HFFc6 (cell line): ENCODE measurements at regions not wholly inside any gene's neighbourhood (a gene's known extent, or its start where the extent isn't known, plus 50 kb on each side); places are given as distances from the start of the nearest gene placed in this dataset.

Experiments used
- DNase-seq: peaks from one replicate; pipeline ENCODE4 v3.0.0-alpha.2; 2018
- H3K27ac Mint-ChIP-seq: 2 replicates; pipeline ENCODE4 v1.8.0; 2020; ENCODE audit warnings: mild to moderate bottlenecking, mixed read lengths
- H3K27me3 Mint-ChIP-seq: 2 replicates; pipeline ENCODE4 v1.8.0; 2021; ENCODE audit warnings: mild to moderate bottlenecking, moderate library complexity, mixed read lengths; ENCODE audit not compliant: insufficient read depth
- H3K36me3 Mint-ChIP-seq: 2 replicates; pipeline ENCODE4 v1.8.0; 2021; ENCODE audit warnings: low read depth, mixed read lengths
- H3K4me1 Mint-ChIP-seq: 2 replicates; pipeline ENCODE4 v1.8.0; 2020; ENCODE audit warnings: low read depth, mixed read lengths
- H3K4me3 Mint-ChIP-seq: 2 replicates; pipeline ENCODE4 v1.8.0; 2020; ENCODE audit warnings: mild to moderate bottlenecking, moderate library complexity, mixed read lengths
- H3K9me3 Mint-ChIP-seq: 2 replicates; pipeline ENCODE4 v1.8.0; 2020; ENCODE audit warnings: mild to moderate bottlenecking, mixed read lengths
- CTCF ChIP-seq: fragments of 200-600 bp; sonication (generic); IDR thresholded peaks from 2 replicates; pipeline ENCODE4 v1.5.0; 2021; ENCODE audit warnings: antibody characterized with exemption, mild to moderate bottlenecking

GRCh38 chr2:104650405-104650996 lies 203.4 kb upstream of the POU3F3 start:
- no peak overlapping the region for H3K27ac Mint-ChIP-seq
- no peaks in the 10 kb centered on the region for H3K36me3 Mint-ChIP-seq
- DNase-seq, result no peak
- no peaks in the 10 kb centered on the region for H3K27me3 Mint-ChIP-seq
- peaks cover 35% of the 10 kb centered on the region for H3K9me3 Mint-ChIP-seq
- no peaks in the 10 kb centered on the region for H3K4me1 Mint-ChIP-seq
- no peak for TF ChIP-seq CTCF
- no peak overlapping the region for H3K4me3 Mint-ChIP-seq

DNA sequence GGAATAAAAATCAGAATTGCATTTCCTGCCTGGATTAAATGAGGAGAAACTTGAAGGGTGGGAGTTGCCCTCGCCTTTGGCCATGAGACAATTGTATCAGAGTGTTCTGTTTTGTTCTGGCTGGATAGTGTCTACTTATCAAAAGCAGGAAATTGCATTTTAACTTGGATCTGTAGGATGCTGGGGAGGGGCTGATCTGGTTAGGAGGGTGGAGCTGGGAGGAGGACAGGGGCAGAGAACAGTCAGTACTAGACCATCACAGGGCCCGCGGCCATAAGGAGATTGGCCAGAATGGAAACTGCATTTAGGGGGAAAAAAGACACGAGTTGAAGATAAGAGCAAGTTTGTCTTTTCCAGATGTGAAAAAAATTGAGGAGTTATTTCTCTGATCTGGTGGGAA lies 199.1 kb upstream of the POU3F3 start:
- no peak for DNase-seq
- peaks cover 39% of the 10 kb centered on the region for H3K9me3 Mint-ChIP-seq
- H3K36me3 Mint-ChIP-seq, result no peaks in the 10 kb centered on the region
- no peak overlapping the region for H3K27ac Mint-ChIP-seq
- no peaks in the 10 kb centered on the region for H3K4me1 Mint-ChIP-seq
- no peak overlapping the region for H3K4me3 Mint-ChIP-seq
- no peak for TF ChIP-seq CTCF
- H3K27me3 Mint-ChIP-seq, result no peaks in the 10 kb centered on the region

DNA sequence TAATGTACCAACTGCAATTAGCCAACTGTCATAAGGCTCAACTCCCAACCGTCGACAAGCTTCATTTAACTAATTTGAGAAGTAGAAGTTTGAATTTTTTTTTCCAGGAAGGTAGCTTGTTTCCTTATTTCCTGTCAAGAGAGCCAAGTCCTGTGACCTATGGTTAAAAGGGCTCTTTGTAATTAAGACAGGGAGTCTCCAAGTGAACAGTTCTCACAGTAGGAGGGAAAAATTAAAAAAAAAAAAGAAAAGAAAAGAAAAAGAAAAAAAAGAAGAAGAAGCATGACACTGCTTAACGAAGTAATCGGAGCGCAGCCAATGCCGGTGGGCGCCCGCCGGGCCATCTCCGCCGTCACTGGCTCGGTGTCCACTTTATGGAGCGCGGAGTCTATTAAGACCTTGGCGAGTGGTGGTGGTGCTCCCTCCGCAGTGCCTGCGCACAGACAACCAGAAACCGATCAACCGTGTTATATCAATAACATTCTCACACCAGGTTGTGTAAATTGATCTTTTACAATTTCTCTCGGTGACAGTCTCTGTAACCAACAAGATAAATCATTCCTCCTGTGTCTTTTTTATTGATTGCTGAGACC lies 197.2 kb upstream of the POU3F3 start:
- H3K36me3 Mint-ChIP-seq, result no peaks in the 10 kb centered on the region
- H3K9me3 Mint-ChIP-seq, result peaks cover 33% of the 10 kb centered on the region
- H3K4me3 Mint-ChIP-seq, result no peak overlapping the region
- no peaks in the 10 kb centered on the region for H3K4me1 Mint-ChIP-seq
- TF ChIP-seq CTCF, result no peak
- no peaks in the 10 kb centered on the region for H3K27me3 Mint-ChIP-seq
- H3K27ac Mint-ChIP-seq, result no peak overlapping the region
- DNase-seq, result no peak

GRCh38 chr2:104658144-104658835 lies 195.6 kb upstream of the POU3F3 start:
- no peak for TF ChIP-seq CTCF
- H3K4me3 Mint-ChIP-seq, result no peak overlapping the region
- H3K4me1 Mint-ChIP-seq, result no peaks in the 10 kb centered on the region
- no peak for DNase-seq
- H3K36me3 Mint-ChIP-seq, result no peaks in the 10 kb centered on the region
- peaks cover 33% of the 10 kb centered on the region for H3K9me3 Mint-ChIP-seq
- no peak overlapping the region for H3K27ac Mint-ChIP-seq
- H3K27me3 Mint-ChIP-seq, result no peaks in the 10 kb centered on the region

DNA sequence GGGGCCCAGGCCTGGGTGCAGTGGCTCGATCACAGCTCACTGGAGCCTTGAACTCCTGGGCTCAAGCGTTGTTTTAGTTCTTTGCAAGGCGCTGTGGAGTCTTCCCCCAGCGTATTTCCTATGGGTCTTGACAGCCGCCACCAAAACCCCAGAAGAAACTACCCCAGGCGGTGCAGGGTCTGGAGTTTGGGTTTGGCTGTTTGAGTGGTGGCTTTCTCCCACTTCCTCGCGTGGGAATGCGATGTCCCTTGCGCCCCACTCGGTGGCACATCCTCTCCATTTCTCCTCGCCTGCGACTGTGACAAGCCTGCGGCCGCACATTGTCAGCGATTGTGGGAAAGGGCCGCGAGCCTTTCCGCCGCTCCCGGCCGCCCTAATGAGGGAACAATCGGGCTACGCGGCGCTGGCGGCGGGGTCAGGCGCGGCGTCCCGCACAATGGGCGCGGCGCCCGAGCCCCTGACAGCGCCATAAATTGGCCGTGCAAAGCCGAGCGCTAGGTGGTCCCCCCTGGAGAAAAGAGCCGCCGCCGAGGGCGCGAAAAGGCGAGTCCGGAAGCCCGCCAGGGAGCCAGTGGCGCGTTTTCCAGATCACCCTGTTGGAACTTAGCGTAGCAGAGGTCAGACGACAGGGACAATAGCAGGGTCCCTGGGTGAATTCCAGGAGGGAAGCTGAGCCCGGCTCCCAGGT lies 194.9 kb upstream of the POU3F3 start:
- Mint-ChIP-seq H3K4me1 (no peaks in the 10 kb centered on the region), H3K36me3 (no peaks in the 10 kb centered on the region), H3K27ac (no peak overlapping the region), H3K4me3 (no peak overlapping the region), H3K9me3 (peaks cover 30% of the 10 kb centered on the region), H3K27me3 (no peaks in the 10 kb centered on the region)
- DNase-seq, result no peak
- no peak for TF ChIP-seq CTCF
